ENCODE measurements at regions not wholly inside any gene's neighbourhood (a gene's known extent, or its start where the extent isn't known, plus 50 kb on each side); places are given as distances from the start of the nearest gene placed in this dataset.
"Not testable (repeated sequence)": the region's sequence is repeated elsewhere in the genome, so short reads cannot be mapped to it uniquely, and the experiment has no call there.

GRCh38 chr2:226299771-226300170 is 499.8 kb downstream of the IRS1 start:
- WGBS = 54% methylated on average over 3 of the region's 3 CpGs
- no peak for DNase-seq (ENCODE audit: low spot score in 2 of 2)
- Histone ChIP-seq H3K4me3 (no peak overlapping the region), H3K9me3 (no peaks in the 10 kb centered on the region), H3K4me1 (no peaks in the 10 kb centered on the region), H3K36me3 (no peaks in the 10 kb centered on the region), H3K27ac (no peak overlapping the region), H3K27me3 (no peaks in the 10 kb centered on the region)
- TF ChIP-seq EP300 (IDR thresholded peaks at IDR 0.05) (no peak), POLR2A (IDR thresholded peaks at IDR 0.05) (no peak), CTCF (IDR thresholded peaks at IDR 0.05) (no peak)

GRCh38 chr2:226295681-226296080 is 503.9 kb downstream of the IRS1 start:
- Histone ChIP-seq H3K9me3 (peaks cover 12% of the 10 kb centered on the region), H3K27me3 (no peaks in the 10 kb centered on the region), H3K4me3 (no peak overlapping the region), H3K27ac (no peak overlapping the region), H3K4me1 (no peaks in the 10 kb centered on the region), H3K36me3 (no peaks in the 10 kb centered on the region)
- no peak for DNase-seq (ENCODE audit: low spot score in 2 of 2)
- 84% methylated on average over 3 of the region's 3 CpGs for WGBS
- TF ChIP-seq CTCF (IDR thresholded peaks at IDR 0.05) = no peak
- no peak for TF ChIP-seq POLR2A (IDR thresholded peaks at IDR 0.05)
- TF ChIP-seq POLR2AphosphoS5 (IDR thresholded peaks at IDR 0.05) = no peak
- no peak for TF ChIP-seq EP300 (IDR thresholded peaks at IDR 0.05)

GRCh38 chr2:226295123-226295522 is 504.5 kb downstream of the IRS1 start:
- Histone ChIP-seq H3K4me3 (no peak overlapping the region), H3K27ac (no peak overlapping the region), H3K27me3 (no peaks in the 10 kb centered on the region), H3K9me3 (peaks cover 18% of the 10 kb centered on the region), H3K4me1 (no peaks in the 10 kb centered on the region), H3K36me3 (no peaks in the 10 kb centered on the region)
- WGBS = 0% methylated on average over 1 of the region's 1 CpG
- no peak for DNase-seq (ENCODE audit: low spot score in 2 of 2)
- no peak for TF ChIP-seq POLR2AphosphoS5 (IDR thresholded peaks at IDR 0.05)

GRCh38 chr2:226291281-226291680 is 508.3 kb downstream of the IRS1 start:
- H3K9me3 ChIP-seq = peaks cover 18% of the 10 kb centered on the region
- H3K4me1 ChIP-seq; H3K36me3 ChIP-seq; H3K27me3 ChIP-seq; H3K4me3 ChIP-seq; DNase-seq (ENCODE audit: low spot score in 2 of 2); H3K27ac ChIP-seq: not testable (repeated sequence)
- WGBS = 96% methylated on average over 1 of the region's 1 CpG

GRCh38 chr2:226286916-226287315 is 512.7 kb downstream of the IRS1 start:
- WGBS = 78% methylated on average over 2 of the region's 2 CpGs
- Histone ChIP-seq H3K27ac (no peak overlapping the region), H3K27me3 (no peaks in the 10 kb centered on the region), H3K9me3 (peaks cover 12% of the 10 kb centered on the region), H3K4me1 (no peaks in the 10 kb centered on the region), H3K4me3 (no peak overlapping the region), H3K36me3 (no peaks in the 10 kb centered on the region)
- TF ChIP-seq CTCF (IDR thresholded peaks at IDR 0.05) = no peak
- TF ChIP-seq POLR2A (IDR thresholded peaks at IDR 0.05) = no peak
- no peak for TF ChIP-seq EP300 (IDR thresholded peaks at IDR 0.05)
- TF ChIP-seq POLR2AphosphoS5 (IDR thresholded peaks at IDR 0.05) = no peak
- no peak for DNase-seq (ENCODE audit: low spot score in 2 of 2)

GRCh38 chr2:226283796-226284195 is 515.8 kb downstream of the IRS1 start:
- H3K27ac ChIP-seq = no peak overlapping the region
- no peaks in the 10 kb centered on the region for H3K36me3 ChIP-seq
- no peak for TF ChIP-seq CTCF (IDR thresholded peaks at IDR 0.05)
- no peak for TF ChIP-seq POLR2AphosphoS5 (IDR thresholded peaks at IDR 0.05)
- no peak for TF ChIP-seq EP300 (IDR thresholded peaks at IDR 0.05)
- TF ChIP-seq POLR2A (IDR thresholded peaks at IDR 0.05) = no peak
- H3K27me3 ChIP-seq = no peaks in the 10 kb centered on the region
- WGBS = 72% methylated on average over 2 of the region's 2 CpGs
- H3K9me3 ChIP-seq = no peaks in the 10 kb centered on the region
- DNase-seq (ENCODE audit: low spot score in 2 of 2) = no peak
- H3K4me1 ChIP-seq = no peaks in the 10 kb centered on the region
- no peak overlapping the region for H3K4me3 ChIP-seq
